Upper lobe of right lung (tissue), 1 donor: ENCODE measurements at regions not wholly inside any gene's neighbourhood (a gene's known extent, or its start where the extent isn't known, plus 50 kb on each side); places are given as distances from the start of the nearest gene placed in this dataset.
"Not testable (repeated sequence)": the region's sequence is repeated elsewhere in the genome, so short reads cannot be mapped to it uniquely, and the experiment has no call there.

Source experiments
- ATAC-seq: fragments of 200-7000 bp; cut with Tn5 transposase; one replicate; pipeline ENCODE4 v1.9.1; 2020; ENCODE audit warnings: mild to moderate bottlenecking, moderate library complexity
- DNase-seq: peaks from one replicate; pipeline ENCODE4 v3.0.0-alpha.2; 2020
- H3K27ac ChIP-seq: fragments of 200-600 bp; one replicate; pipeline ENCODE4 v1.8.0; 2022
- H3K27me3 ChIP-seq: fragments of 200-600 bp; one replicate; pipeline ENCODE4 v1.8.0; 2022; ENCODE audit warnings: mild to moderate bottlenecking
- H3K36me3 ChIP-seq: fragments of 200-600 bp; one replicate; pipeline ENCODE4 v1.8.0; 2022
- H3K4me1 ChIP-seq: fragments of 200-600 bp; one replicate; pipeline ENCODE4 v1.8.0; 2022
- H3K4me3 ChIP-seq: fragments of 200-600 bp; one replicate; pipeline ENCODE4 v1.8.0; 2022; ENCODE audit warnings: mild to moderate bottlenecking
- H3K9me3 ChIP-seq: fragments of 200-600 bp; one replicate; pipeline ENCODE4 v1.8.0; 2022
- CTCF ChIP-seq: fragments of 200-600 bp; IDR thresholded peaks from one replicate; pipeline ENCODE4 v1.8.0; 2022; ENCODE audit warnings: antibody characterized with exemption
- intact Hi-C: fragments of 100-400 bp; cut with DNase I; formaldehyde crosslinking; loops from one replicate; pipeline ENCODE4 v1.11.0; 2022
- donor health status: DM: no; HTN: yes; CAD: no; lungs with severe emphysema.

- Histone ChIP-seq H3K27ac (no peak overlapping the region), H3K9me3 (no peaks in the 10 kb centered on the region), H3K27me3 (no peaks in the 10 kb centered on the region), H3K36me3 (no peaks in the 10 kb centered on the region), H3K4me3 (no peak overlapping the region), H3K4me1 (peaks cover 8% of the 10 kb centered on the region)
- ATAC-seq (no peak), DNase-seq (no peak)
- TF ChIP-seq CTCF: no peak
- intact Hi-C loops: no loop called here
These were observed 155.5 kb upstream of the S1PR3 start for GRCh38 chr9:88835772-88836171.

- Histone ChIP-seq H3K36me3 (no peaks in the 10 kb centered on the region), H3K27ac (no peak overlapping the region), H3K9me3 (no peaks in the 10 kb centered on the region), H3K4me1 (peaks cover 8% of the 10 kb centered on the region), H3K4me3 (no peak overlapping the region), H3K27me3 (no peaks in the 10 kb centered on the region)
- intact Hi-C loops: no loop called here
- ATAC-seq: no peak
- no peak for DNase-seq
- no peak for TF ChIP-seq CTCF
These were observed 153.5 kb upstream of the S1PR3 start for GRCh38 chr9:88837731-88838130.

- H3K4me1 ChIP-seq, H3K4me3 ChIP-seq, H3K36me3 ChIP-seq, ATAC-seq, intact Hi-C loops, DNase-seq, H3K27me3 ChIP-seq, H3K9me3 ChIP-seq, H3K27ac ChIP-seq: not testable (repeated sequence)
These were observed 141.4 kb upstream of the S1PR3 start for GRCh38 chr9:88849878-88850277.

GRCh38 chr9:88852794-88853193 lies 138.5 kb upstream of the S1PR3 start:
- ATAC-seq (no peak), DNase-seq (no peak)
- TF ChIP-seq CTCF: no peak
- no peaks in the 10 kb centered on the region for H3K27me3 ChIP-seq
- H3K36me3 ChIP-seq: no peaks in the 10 kb centered on the region
- H3K27ac ChIP-seq: no peak overlapping the region
- intact Hi-C loops: no loop called here
- H3K4me1 ChIP-seq: no peaks in the 10 kb centered on the region
- H3K4me3 ChIP-seq: no peak overlapping the region
- H3K9me3 ChIP-seq: no peaks in the 10 kb centered on the region

GRCh38 chr9:88870627-88871026 lies 120.6 kb upstream of the S1PR3 start:
- Histone ChIP-seq H3K4me1 (no peaks in the 10 kb centered on the region), H3K4me3 (no peak overlapping the region), H3K9me3 (no peaks in the 10 kb centered on the region), H3K27me3 (no peaks in the 10 kb centered on the region), H3K36me3 (no peaks in the 10 kb centered on the region), H3K27ac (no peak overlapping the region)
- intact Hi-C loops: no loop called here
- ATAC-seq: no peak
- DNase-seq: no peak
- no peak for TF ChIP-seq CTCF

- no peak overlapping the region for H3K4me3 ChIP-seq
- H3K36me3 ChIP-seq: no peaks in the 10 kb centered on the region
- DNase-seq: no peak
- no peak overlapping the region for H3K27ac ChIP-seq
- intact Hi-C loops: no loop called here
- no peak for TF ChIP-seq CTCF
- no peak for ATAC-seq
- H3K4me1 ChIP-seq: no peaks in the 10 kb centered on the region
- no peaks in the 10 kb centered on the region for H3K27me3 ChIP-seq
- no peaks in the 10 kb centered on the region for H3K9me3 ChIP-seq
These were observed 119.6 kb upstream of the S1PR3 start for GRCh38 chr9:88871669-88872068.
